Breast epithelium (tissue), 4 donors: ENCODE measurements at regions not wholly inside any gene's neighbourhood (a gene's known extent, or its start where the extent isn't known, plus 50 kb on each side); places are given as distances from the start of the nearest gene placed in this dataset.

Source experiments
- DNase-seq, 2 donors: peaks; one replicate each; pipeline ENCODE4 v3.0.0-alpha.2; 2019; ENCODE audit warnings: low spot score in 2 of 2
- H3K27ac ChIP-seq, 2 donors: fragments of 200-600 bp; sonication (generic) in 1 of 2; one replicate each; pipeline ENCODE4 v1.5.1; 2016 to 2019; ENCODE audit warnings: mild to moderate bottlenecking in 1 of 2
- H3K27me3 ChIP-seq, 2 donors: fragments of 200-600 bp; sonication (generic) in 1 of 2; one replicate each; pipeline versions ENCODE4 v1.5.1 to v1.6.0; 2017 to 2019; ENCODE audit warnings: control low read depth in 1 of 2, mild to moderate bottlenecking in 1 of 2
- H3K36me3 ChIP-seq: fragments of 200-600 bp; one replicate; pipeline ENCODE4 v1.5.1; 2019
- H3K4me1 ChIP-seq, 2 donors: fragments of 200-600 bp; sonication (generic); one replicate each; pipeline ENCODE4 v1.5.1; 2016 to 2019; ENCODE audit warnings: control low read depth in 1 of 2
- H3K4me3 ChIP-seq, 3 donors: fragments of 200-600 bp; sonication (generic); 1 replicate in 2 of 3; 2 replicates in 1 of 3; pipeline ENCODE4 v1.5.1; 2016 to 2019; ENCODE audit warnings: mild to moderate bottlenecking in 3 of 3, moderate library complexity in 2 of 3
- H3K9me3 ChIP-seq, 2 donors: fragments of 200-600 bp; sonication (generic) in 1 of 2; one replicate each; pipeline ENCODE4 v1.5.1; 2016 to 2019; ENCODE audit warnings: control low read depth in 1 of 2
- POLR2A ChIP-seq: fragments of 450-650 bp; IDR thresholded peaks from one replicate; pipeline ENCODE4 v1.6.1; 2016; ENCODE audit warnings: antibody characterized with exemption, mild to moderate bottlenecking, moderate library complexity
- POLR2AphosphoS5 ChIP-seq, 3 donors: sonication (generic); formaldehyde crosslinking; IDR thresholded peaks; one replicate each; pipeline ENCODE4 v1.6.1; 2017; ENCODE audit warnings: antibody characterized with exemption in 3 of 3
- intact Hi-C: fragments of 100-400 bp; cut with DNase I; formaldehyde crosslinking; loops from one replicate; pipeline ENCODE4 v1.15.1; 2023; ENCODE audit warnings: low total_unique reads
- TF ChIP-seq, protein P1 (sequence below), 3 donors: fragments of 450-650 bp; IDR thresholded peaks; one replicate each; pipeline ENCODE4 v1.5.1; 2016 to 2017; ENCODE audit warnings: antibody characterized with exemption in 3 of 3, mild to moderate bottlenecking in 3 of 3, moderate library complexity in 3 of 3

GRCh38 chr2:204360218-204361007, 184.9 kb upstream of the PARD3B start:
- Histone ChIP-seq H3K4me3 (no peak overlapping the region), H3K9me3 (no peaks in the 10 kb centered on the region), H3K27ac (no peak overlapping the region), H3K36me3 (no peaks in the 10 kb centered on the region), H3K27me3 (no peaks in the 10 kb centered on the region), H3K4me1 (no peaks in the 10 kb centered on the region)
- no peak for DNase-seq
- intact Hi-C loops = no loop called here
- TF ChIP-seq POLR2AphosphoS5 (IDR thresholded peaks at IDR 0.05) = no peak
- TF ChIP-seq, protein P1, sequence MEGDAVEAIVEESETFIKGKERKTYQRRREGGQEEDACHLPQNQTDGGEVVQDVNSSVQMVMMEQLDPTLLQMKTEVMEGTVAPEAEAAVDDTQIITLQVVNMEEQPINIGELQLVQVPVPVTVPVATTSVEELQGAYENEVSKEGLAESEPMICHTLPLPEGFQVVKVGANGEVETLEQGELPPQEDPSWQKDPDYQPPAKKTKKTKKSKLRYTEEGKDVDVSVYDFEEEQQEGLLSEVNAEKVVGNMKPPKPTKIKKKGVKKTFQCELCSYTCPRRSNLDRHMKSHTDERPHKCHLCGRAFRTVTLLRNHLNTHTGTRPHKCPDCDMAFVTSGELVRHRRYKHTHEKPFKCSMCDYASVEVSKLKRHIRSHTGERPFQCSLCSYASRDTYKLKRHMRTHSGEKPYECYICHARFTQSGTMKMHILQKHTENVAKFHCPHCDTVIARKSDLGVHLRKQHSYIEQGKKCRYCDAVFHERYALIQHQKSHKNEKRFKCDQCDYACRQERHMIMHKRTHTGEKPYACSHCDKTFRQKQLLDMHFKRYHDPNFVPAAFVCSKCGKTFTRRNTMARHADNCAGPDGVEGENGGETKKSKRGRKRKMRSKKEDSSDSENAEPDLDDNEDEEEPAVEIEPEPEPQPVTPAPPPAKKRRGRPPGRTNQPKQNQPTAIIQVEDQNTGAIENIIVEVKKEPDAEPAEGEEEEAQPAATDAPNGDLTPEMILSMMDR (IDR thresholded peaks at IDR 0.05) = no peak
- TF ChIP-seq POLR2A = no peak

DNA sequence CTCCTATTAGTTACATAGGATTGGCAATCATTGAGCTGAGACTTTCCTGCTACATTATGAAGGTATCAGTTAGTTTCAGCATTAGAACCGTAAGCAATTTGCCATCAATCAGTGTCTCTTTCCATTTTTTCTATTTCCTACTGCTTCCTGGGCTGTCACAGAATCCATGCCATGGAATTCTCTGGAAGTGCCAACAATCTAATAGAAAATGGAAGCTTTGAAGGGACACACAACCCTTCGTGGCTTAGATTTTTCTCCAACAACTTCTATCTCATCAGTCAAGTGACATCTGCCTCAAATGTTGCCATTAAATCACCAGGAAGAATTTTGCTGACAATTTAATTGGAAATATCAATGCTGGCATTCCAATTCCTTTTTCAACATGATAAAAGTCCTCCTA, 183.5 kb upstream of the PARD3B start:
- intact Hi-C loops = no loop called here
- Histone ChIP-seq H3K9me3 (no peaks in the 10 kb centered on the region), H3K27me3 (no peaks in the 10 kb centered on the region), H3K4me1 (no peaks in the 10 kb centered on the region), H3K27ac (no peak overlapping the region), H3K4me3 (no peak overlapping the region), H3K36me3 (no peaks in the 10 kb centered on the region)
- DNase-seq = no peak
- TF ChIP-seq POLR2AphosphoS5 (IDR thresholded peaks at IDR 0.05) (no peak), POLR2A (no peak)
- TF ChIP-seq, protein P1 (IDR thresholded peaks at IDR 0.05) = no peak

DNA sequence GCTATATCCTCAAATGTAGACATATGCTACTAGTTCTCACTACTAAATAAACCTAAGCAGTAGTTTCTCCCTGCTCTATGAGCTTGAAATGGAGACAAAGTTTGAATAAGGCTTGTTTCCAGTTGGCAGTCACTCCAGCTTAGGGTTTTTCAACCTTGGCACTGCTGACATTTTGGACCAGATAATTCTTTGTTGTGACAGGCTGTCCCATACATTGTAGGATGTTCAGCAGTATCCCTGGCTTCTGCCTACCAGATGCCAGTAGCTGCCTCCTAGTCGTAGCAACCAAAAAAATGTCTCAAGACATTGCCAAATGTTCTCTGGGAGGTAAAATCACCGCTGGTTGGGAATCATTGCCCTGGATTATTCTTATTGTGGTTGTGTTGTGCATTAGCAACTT, 182.7 kb upstream of the PARD3B start:
- H3K27me3 ChIP-seq = no peaks in the 10 kb centered on the region
- DNase-seq = no peak
- no peak overlapping the region for H3K4me3 ChIP-seq
- TF ChIP-seq POLR2A = no peak
- TF ChIP-seq, protein P1 (IDR thresholded peaks at IDR 0.05) = no peak
- TF ChIP-seq POLR2AphosphoS5 (IDR thresholded peaks at IDR 0.05) = no peak
- no peaks in the 10 kb centered on the region for H3K36me3 ChIP-seq
- intact Hi-C loops = no loop called here
- H3K9me3 ChIP-seq = no peaks in the 10 kb centered on the region
- H3K4me1 ChIP-seq = no peaks in the 10 kb centered on the region
- no peak overlapping the region for H3K27ac ChIP-seq

DNA sequence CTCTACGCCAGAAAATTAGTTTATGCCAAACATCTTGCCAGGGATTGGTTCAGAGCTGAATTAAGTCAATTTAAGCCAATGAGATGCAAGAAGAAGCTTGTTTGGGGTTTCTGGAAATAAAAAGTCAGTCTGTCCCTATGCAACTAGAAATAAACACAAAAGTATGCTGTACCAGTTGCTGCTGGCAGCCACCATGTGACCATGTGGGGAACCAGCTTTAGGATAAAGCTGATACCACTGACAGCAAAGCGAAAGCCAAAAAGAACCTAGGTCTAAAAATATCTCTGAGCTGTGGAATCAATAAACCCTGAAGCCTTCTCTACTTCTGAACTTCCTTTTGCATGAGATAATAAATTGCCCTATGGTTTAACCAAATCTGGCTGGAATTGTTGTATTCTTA, 181.8 kb upstream of the PARD3B start:
- Histone ChIP-seq H3K36me3 (no peaks in the 10 kb centered on the region), H3K9me3 (no peaks in the 10 kb centered on the region), H3K4me1 (no peaks in the 10 kb centered on the region), H3K27ac (no peak overlapping the region), H3K27me3 (no peaks in the 10 kb centered on the region), H3K4me3 (no peak overlapping the region)
- intact Hi-C loops = no loop called here
- DNase-seq = no peak
- TF ChIP-seq POLR2A (no peak), POLR2AphosphoS5 (IDR thresholded peaks at IDR 0.05) (no peak)
- TF ChIP-seq, protein P1 (IDR thresholded peaks at IDR 0.05) = no peak

DNA sequence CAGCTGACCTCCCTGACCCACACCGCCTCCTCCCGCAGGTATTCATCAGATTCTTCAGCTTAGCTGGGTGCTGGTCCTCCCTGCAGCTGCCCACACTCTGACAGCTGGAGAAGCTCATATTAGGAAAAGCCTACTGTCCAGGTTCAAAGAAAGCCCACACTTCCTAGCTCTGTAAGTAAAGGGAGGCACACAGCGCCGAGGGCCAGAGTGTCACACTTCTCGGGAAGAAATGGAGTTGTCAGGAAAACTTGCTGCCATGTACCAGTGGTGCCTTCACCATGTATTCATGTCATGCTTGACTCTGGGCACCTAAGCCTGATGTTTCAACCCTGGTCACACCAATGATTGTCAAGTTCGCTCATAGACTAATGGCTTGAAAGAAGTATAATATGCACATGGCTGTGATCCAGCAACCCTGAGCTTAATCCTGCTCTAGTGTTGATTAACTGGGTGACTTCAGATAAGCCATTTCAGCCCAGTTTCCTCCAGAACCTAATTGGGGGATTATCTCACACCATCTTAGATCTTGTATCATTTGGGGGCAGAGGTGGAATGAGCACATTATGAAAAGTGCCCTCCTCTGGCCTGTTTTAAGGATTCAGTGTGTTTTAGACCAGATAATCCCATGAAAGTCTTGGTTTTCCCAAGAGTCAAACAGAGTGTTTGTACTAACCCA, 180.3 kb upstream of the PARD3B start:
- no peaks in the 10 kb centered on the region for H3K4me1 ChIP-seq
- no peak overlapping the region for H3K27ac ChIP-seq
- DNase-seq = no peak
- no peaks in the 10 kb centered on the region for H3K27me3 ChIP-seq
- no peak overlapping the region for H3K4me3 ChIP-seq
- TF ChIP-seq POLR2A (no peak), POLR2AphosphoS5 (IDR thresholded peaks at IDR 0.05) (no peak)
- TF ChIP-seq, protein P1 (IDR thresholded peaks at IDR 0.05) = no peak
- intact Hi-C loops = no loop called here
- H3K9me3 ChIP-seq = no peaks in the 10 kb centered on the region
- H3K36me3 ChIP-seq = no peaks in the 10 kb centered on the region
